ENCODE measurements at regions not wholly inside any gene's neighbourhood (a gene's known extent, or its start where the extent isn't known, plus 50 kb on each side); places are given as distances from the start of the nearest gene placed in this dataset.

- no peak for TF ChIP-seq FOS (IDR thresholded peaks at IDR 0.05; ENCODE audit: low read depth, low read length)
- no peak for TF ChIP-seq CTCF (conservative IDR thresholded peaks at IDR 0.05; ENCODE audit: low read depth, low read length)
- TF ChIP-seq RFX5 (IDR thresholded peaks at IDR 0.05; ENCODE audit: low read depth, low read length), result no peak
- no peak for TF ChIP-seq NFE2L2 (IDR thresholded peaks at IDR 0.05; ENCODE audit: low read depth, low read length)
- TF ChIP-seq POLR2A (IDR thresholded peaks at IDR 0.05; ENCODE audit: low read depth, low read length), result no peak
- no peak for TF ChIP-seq USF2 (IDR thresholded peaks at IDR 0.05; ENCODE audit: low read depth, low read length)
- TF ChIP-seq MXI1 (IDR thresholded peaks at IDR 0.05; ENCODE audit: borderline replicate concordance, low read depth, low read length), result no peak
- TF ChIP-seq RAD21 (IDR thresholded peaks at IDR 0.05; ENCODE audit: low read length), result no peak
- TF ChIP-seq CEBPB (IDR thresholded peaks at IDR 0.05; ENCODE audit: low read depth, low read length), result no peak
- TF ChIP-seq MAZ (IDR thresholded peaks at IDR 0.05; ENCODE audit: borderline replicate concordance, low read depth, low read length), result no peak
- TF ChIP-seq ELK1 (IDR thresholded peaks at IDR 0.05; ENCODE audit: borderline replicate concordance, low read depth, low read length), result no peak
- TF ChIP-seq SMC3 (IDR thresholded peaks at IDR 0.05; ENCODE audit: low read depth, low read length), result no peak
Measured at GRCh38 chr20:11509776-11510175, 407.9 kb upstream of the BTBD3 start.
